WTC11 (cell line): ENCODE measurements at regions not wholly inside any gene's neighbourhood (a gene's known extent, or its start where the extent isn't known, plus 50 kb on each side); places are given as distances from the start of the nearest gene placed in this dataset.

Experiments used
- ATAC-seq: fragments of 200-7000 bp; cut with Tn5 transposase; 2 replicates; pipeline ENCODE4 v1.10.0; 2021; ENCODE audit warnings: mild to moderate bottlenecking, moderate library complexity
- CTCF ChIA-PET: fragments of 300-600 bp; sonication (Branson Sonifier 250); formaldehyde crosslinking; loops from one replicate; lab custom pipeline; 2021; ENCODE audit warnings: antibody characterized with exemption; lab: Charles Lee
- POLR2A ChIA-PET: fragments of 350-600 bp; sonication (Branson Sonifier 250); formaldehyde crosslinking; loops from one replicate; lab custom pipeline; 2021; ENCODE audit warnings: antibody characterized with exemption; lab: Charles Lee
- DNase-seq: peaks from one replicate; pipeline ENCODE4 v3.0.0; 2021; ENCODE audit warnings: low spot score
- H3K27ac Mint-ChIP-seq: 2 replicates; pipeline ENCODE4 v1.8.0; 2021; ENCODE audit warnings: mixed read lengths
- H3K27me3 Mint-ChIP-seq: 2 replicates; pipeline ENCODE4 v1.8.0; 2021; ENCODE audit warnings: low read depth, mild to moderate bottlenecking, moderate library complexity, mixed read lengths
- H3K36me3 Mint-ChIP-seq: 2 replicates; pipeline ENCODE4 v1.8.0; 2021; ENCODE audit warnings: mixed read lengths
- H3K4me1 Mint-ChIP-seq: 2 replicates; pipeline ENCODE4 v1.8.0; 2022; ENCODE audit warnings: mixed read lengths
- H3K4me3 Mint-ChIP-seq: 2 replicates; pipeline ENCODE4 v1.8.0; 2021; ENCODE audit warnings: mild to moderate bottlenecking, moderate library complexity, mixed read lengths
- H3K9me3 Mint-ChIP-seq: 2 replicates; pipeline ENCODE4 v1.8.0; 2021; ENCODE audit warnings: mixed read lengths
- ARID4B ChIP-seq: sonication (generic); formaldehyde crosslinking; IDR thresholded peaks from 2 replicates; pipeline ENCODE4 v1.8.0; 2023; ENCODE audit warnings: missing genetic modification reagents, mild to moderate bottlenecking, borderline replicate concordance
- CREB1 ChIP-seq: sonication (generic); formaldehyde crosslinking; IDR thresholded peaks from 2 replicates; pipeline ENCODE4 v1.8.0; 2023; ENCODE audit warnings: mild to moderate bottlenecking, missing genetic modification reagents
- CREM ChIP-seq: sonication (generic); formaldehyde crosslinking; IDR thresholded peaks from 2 replicates; pipeline ENCODE4 v1.8.1; 2022; ENCODE audit warnings: mild to moderate bottlenecking, missing genetic modification reagents, moderate library complexity
- ESRRA ChIP-seq: sonication (generic); formaldehyde crosslinking; IDR thresholded peaks from 2 replicates; pipeline ENCODE4 v1.8.1; 2022; ENCODE audit warnings: mild to moderate bottlenecking, missing genetic modification reagents, borderline replicate concordance
- HMGXB4 ChIP-seq: sonication (generic); formaldehyde crosslinking; IDR thresholded peaks from 2 replicates; pipeline ENCODE4 v1.8.1; 2023; ENCODE audit warnings: mild to moderate bottlenecking, moderate library complexity, missing genetic modification reagents
- KAT7 ChIP-seq: sonication (generic); formaldehyde crosslinking; IDR thresholded peaks from 2 replicates; pipeline ENCODE4 v1.8.1; 2023; ENCODE audit warnings: missing genetic modification reagents, mild to moderate bottlenecking, borderline replicate concordance
- SP1 ChIP-seq: sonication (generic); formaldehyde crosslinking; conservative IDR thresholded peaks from 2 replicates; pipeline ENCODE4 v1.8.1; 2022; ENCODE audit warnings: missing genetic modification reagents
- STAT6 ChIP-seq: sonication (generic); formaldehyde crosslinking; conservative IDR thresholded peaks from 2 replicates; pipeline ENCODE4 v1.8.1; 2023; ENCODE audit warnings: mild to moderate bottlenecking, low read depth, missing genetic modification reagents, moderate library complexity
- TEAD1 ChIP-seq: sonication (generic); formaldehyde crosslinking; IDR thresholded peaks from 2 replicates; pipeline ENCODE4 v1.8.0; 2022; ENCODE audit warnings: mild to moderate bottlenecking, missing genetic modification reagents
- TF ChIP-seq, protein P1 (sequence below): sonication (generic); formaldehyde crosslinking; IDR thresholded peaks from 2 replicates; pipeline ENCODE4 v1.8.1; 2023; ENCODE audit warnings: mild to moderate bottlenecking, missing genetic modification reagents
- TF ChIP-seq, protein P2 (sequence below): sonication (generic); formaldehyde crosslinking; IDR thresholded peaks from 2 replicates; pipeline ENCODE4 v1.8.1; 2023; ENCODE audit warnings: mild to moderate bottlenecking, missing genetic modification reagents, moderate library complexity
- TF ChIP-seq, protein P3 (sequence below): sonication (generic); formaldehyde crosslinking; IDR thresholded peaks from 2 replicates; pipeline ENCODE4 v1.8.1; 2022; ENCODE audit warnings: low read depth, mild to moderate bottlenecking, moderate library complexity, missing genetic modification reagents, borderline replicate concordance

- TF ChIP-seq TEAD1 (CRISPR knock-in tag) = no peak
- TF ChIP-seq HMGXB4 (CRISPR knock-in tag) = no peak
- TF ChIP-seq, protein P1, sequence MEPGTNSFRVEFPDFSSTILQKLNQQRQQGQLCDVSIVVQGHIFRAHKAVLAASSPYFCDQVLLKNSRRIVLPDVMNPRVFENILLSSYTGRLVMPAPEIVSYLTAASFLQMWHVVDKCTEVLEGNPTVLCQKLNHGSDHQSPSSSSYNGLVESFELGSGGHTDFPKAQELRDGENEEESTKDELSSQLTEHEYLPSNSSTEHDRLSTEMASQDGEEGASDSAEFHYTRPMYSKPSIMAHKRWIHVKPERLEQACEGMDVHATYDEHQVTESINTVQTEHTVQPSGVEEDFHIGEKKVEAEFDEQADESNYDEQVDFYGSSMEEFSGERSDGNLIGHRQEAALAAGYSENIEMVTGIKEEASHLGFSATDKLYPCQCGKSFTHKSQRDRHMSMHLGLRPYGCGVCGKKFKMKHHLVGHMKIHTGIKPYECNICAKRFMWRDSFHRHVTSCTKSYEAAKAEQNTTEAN = no peak
- TF ChIP-seq, protein P2, sequence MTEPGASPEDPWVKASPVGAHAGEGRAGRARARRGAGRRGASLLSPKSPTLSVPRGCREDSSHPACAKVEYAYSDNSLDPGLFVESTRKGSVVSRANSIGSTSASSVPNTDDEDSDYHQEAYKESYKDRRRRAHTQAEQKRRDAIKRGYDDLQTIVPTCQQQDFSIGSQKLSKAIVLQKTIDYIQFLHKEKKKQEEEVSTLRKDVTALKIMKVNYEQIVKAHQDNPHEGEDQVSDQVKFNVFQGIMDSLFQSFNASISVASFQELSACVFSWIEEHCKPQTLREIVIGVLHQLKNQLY (CRISPR knock-in tag) = no peak
- no peak for TF ChIP-seq CREB1 (CRISPR knock-in tag)
- no peak for TF ChIP-seq STAT6
- TF ChIP-seq SP1 (CRISPR knock-in tag) = no peak
- TF ChIP-seq KAT7 (CRISPR knock-in tag) = no peak
- no peak for TF ChIP-seq ESRRA (CRISPR knock-in tag)
Measured at GRCh38 chr10:23755556-23755955, 316.7 kb downstream of the OTUD1 start (continued).

DNA sequence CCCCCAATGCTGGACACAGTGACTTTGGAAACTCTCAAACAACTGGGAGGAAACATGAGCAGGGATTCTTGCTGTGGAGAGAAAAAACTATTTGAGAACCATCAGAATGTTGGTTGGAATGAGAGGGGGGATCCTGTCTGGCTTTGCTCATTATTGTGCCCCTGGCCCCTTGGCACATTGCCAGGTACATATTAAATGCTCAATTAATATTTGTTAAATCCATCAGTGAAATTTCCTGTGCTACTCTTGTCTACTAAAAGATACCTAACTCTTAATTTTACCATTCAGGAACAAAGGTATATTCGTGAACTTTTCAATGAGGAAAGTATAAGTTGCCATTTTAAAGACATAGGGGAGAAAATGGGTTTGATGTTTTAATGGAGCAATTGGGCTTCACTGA is 329.4 kb downstream of the OTUD1 start:
- no peak overlapping the region for H3K27ac Mint-ChIP-seq

More for the DNA sequence above, 329.4 kb downstream of the OTUD1 start:
- DNase-seq (no peak), ATAC-seq (no peak)
- Mint-ChIP-seq H3K4me1 (no peaks in the 10 kb centered on the region), H3K36me3 (peaks cover 8% of the 10 kb centered on the region), H3K9me3 (peaks cover 46% of the 10 kb centered on the region), H3K4me3 (no peak overlapping the region), H3K27me3 (no peaks in the 10 kb centered on the region)
- TF ChIP-seq, protein P3, sequence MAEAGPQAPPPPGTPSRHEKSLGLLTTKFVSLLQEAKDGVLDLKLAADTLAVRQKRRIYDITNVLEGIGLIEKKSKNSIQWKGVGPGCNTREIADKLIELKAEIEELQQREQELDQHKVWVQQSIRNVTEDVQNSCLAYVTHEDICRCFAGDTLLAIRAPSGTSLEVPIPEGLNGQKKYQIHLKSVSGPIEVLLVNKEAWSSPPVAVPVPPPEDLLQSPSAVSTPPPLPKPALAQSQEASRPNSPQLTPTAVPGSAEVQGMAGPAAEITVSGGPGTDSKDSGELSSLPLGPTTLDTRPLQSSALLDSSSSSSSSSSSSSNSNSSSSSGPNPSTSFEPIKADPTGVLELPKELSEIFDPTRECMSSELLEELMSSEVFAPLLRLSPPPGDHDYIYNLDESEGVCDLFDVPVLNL (CRISPR knock-in tag) = no peak
- TF ChIP-seq ARID4B (no peak), CREM (CRISPR knock-in tag) (no peak)
- POLR2A ChIA-PET = no interaction called here
- CTCF ChIA-PET = no interaction called here
